ENCODE measurements at regions not wholly inside any gene's neighbourhood (a gene's known extent, or its start where the extent isn't known, plus 50 kb on each side); places are given as distances from the start of the nearest gene placed in this dataset.

- H3K4me3 ChIP-seq (ENCODE audit: low read depth, low read length) = no peak overlapping the region
- no peak for DNase-seq (ENCODE audit: low read depth)
- in situ Hi-C loops (cut with HindIII; ENCODE audit: low sequenced_read_pairs) = no loop called here
- TF ChIP-seq CTCF (IDR thresholded peaks at IDR 0.05; ENCODE audit: low read depth, low read length, missing control alignments) = no peak
Measured at GRCh38 chr6:169912266-169913095, 161.1 kb downstream of the ERMARD start.

- H3K4me3 ChIP-seq (ENCODE audit: low read depth, low read length) = no peak overlapping the region
- in situ Hi-C loops (cut with HindIII; ENCODE audit: low sequenced_read_pairs) = no loop called here
- no peak for TF ChIP-seq CTCF (IDR thresholded peaks at IDR 0.05; ENCODE audit: low read depth, low read length, missing control alignments)
- DNase-seq (ENCODE audit: low read depth) = no peak
Measured at GRCh38 chr6:169911264-169912263, 160.1 kb downstream of the ERMARD start.

- TF ChIP-seq CTCF (IDR thresholded peaks at IDR 0.05; ENCODE audit: low read depth, low read length, missing control alignments) = no peak
- no peak overlapping the region for H3K4me3 ChIP-seq (ENCODE audit: low read depth, low read length)
- in situ Hi-C loops (cut with HindIII; ENCODE audit: low sequenced_read_pairs) = no loop called here
- no peak for DNase-seq (ENCODE audit: low read depth)
Measured at GRCh38 chr6:169909113-169909512, 157.7 kb downstream of the ERMARD start.

GRCh38 chr6:169908403-169908933, 157.0 kb downstream of the ERMARD start:
- no peak for TF ChIP-seq CTCF (IDR thresholded peaks at IDR 0.05; ENCODE audit: low read depth, low read length, missing control alignments)
- DNase-seq (ENCODE audit: low read depth) = no peak
- no peak overlapping the region for H3K4me3 ChIP-seq (ENCODE audit: low read depth, low read length)
- in situ Hi-C loops (cut with HindIII; ENCODE audit: low sequenced_read_pairs) = no loop called here

- no peak overlapping the region for H3K4me3 ChIP-seq (ENCODE audit: low read depth, low read length)
- no peak for DNase-seq (ENCODE audit: low read depth)
- TF ChIP-seq CTCF (IDR thresholded peaks at IDR 0.05; ENCODE audit: low read depth, low read length, missing control alignments) = no peak
- in situ Hi-C loops (cut with HindIII; ENCODE audit: low sequenced_read_pairs) = no loop called here
Measured at GRCh38 chr6:169907419-169908115, 156.1 kb downstream of the ERMARD start.

Data from astrocyte of the cerebellum (primary cell).